Naive thymus-derived CD4-positive, alpha-beta T cell (primary cell): ENCODE measurements at regions not wholly inside any gene's neighbourhood (a gene's known extent, or its start where the extent isn't known, plus 50 kb on each side); places are given as distances from the start of the nearest gene placed in this dataset.

Experiments used
- ATAC-seq: fragments of 150-1000 bp; cut with Tn5 transposase; 2 replicates; pipeline ENCODE4 v1.10.0; 2021; ENCODE audit warnings: mild to moderate bottlenecking, moderate library complexity
- CTCF ChIA-PET: fragments of 350-600 bp; sonication (Branson Sonifier 250); formaldehyde crosslinking; loops from one replicate; lab custom pipeline; 2021; ENCODE audit warnings: antibody characterized with exemption; lab: Charles Lee
- POLR2A ChIA-PET: fragments of 350-600 bp; sonication (Branson Sonifier 250); formaldehyde crosslinking; loops from one replicate; lab custom pipeline; 2021; ENCODE audit warnings: antibody characterized with exemption, inconsistent platforms; lab: Charles Lee
- DNase-seq, 9 donors: peaks; one replicate each; pipeline versions ENCODE4 v3.0.0 to v3.0.0-alpha.2; 2020 to 2022; ENCODE audit warnings: mixed read lengths in 1 of 9
- H3K27ac ChIP-seq: one replicate; pipeline ENCODE4 v1.7.0; 2013; ENCODE audit warnings: mild to moderate bottlenecking, low read depth, low read length, moderate library complexity
- H3K27me3 ChIP-seq, 2 donors: one replicate each; pipeline ENCODE4 v1.7.0; 2013; ENCODE audit warnings: low read length in 2 of 2, mild to moderate bottlenecking in 2 of 2, moderate library complexity in 2 of 2; ENCODE audit not compliant: control insufficient read depth in 2 of 2, insufficient read depth in 2 of 2
- H3K36me3 ChIP-seq, 3 experiments: 1 replicate in 2 of 3; 2 replicates in 1 of 3; pipeline ENCODE4 v1.7.0; 2013; ENCODE audit warnings: low read length in 3 of 3, mild to moderate bottlenecking in 3 of 3, moderate library complexity in 1 of 3; ENCODE audit not compliant: insufficient read depth in 3 of 3, control insufficient read depth in 2 of 3
- H3K4me1 ChIP-seq, 2 donors: one replicate each; pipeline ENCODE4 v1.7.0; 2013; ENCODE audit warnings: low read length in 2 of 2, mild to moderate bottlenecking in 2 of 2, moderate library complexity in 1 of 2; ENCODE audit not compliant: control insufficient read depth in 2 of 2, insufficient read depth in 2 of 2
- H3K4me3 ChIP-seq: 2 replicates; pipeline ENCODE4 v1.7.0; 2013; ENCODE audit warnings: mild to moderate bottlenecking, low read length
- H3K9me3 ChIP-seq, 3 experiments: 1 replicate in 2 of 3; 2 replicates in 1 of 3; pipeline ENCODE4 v1.7.0; 2013; ENCODE audit warnings: low read length in 3 of 3; ENCODE audit not compliant: control insufficient read depth in 2 of 3
- H3K27ac Mint-ChIP-seq, 9 donors: one replicate each; pipeline ENCODE4 v1.8.0; 2020 to 2022; ENCODE audit warnings: mixed read lengths in 9 of 9, mild to moderate bottlenecking in 8 of 9, moderate library complexity in 5 of 9, inconsistent platforms in 2 of 9
- H3K27me3 Mint-ChIP-seq, 5 donors: one replicate each; pipeline ENCODE4 v1.8.0; 2021 to 2022; ENCODE audit warnings: mixed read lengths in 5 of 5, mild to moderate bottlenecking in 1 of 5
- H3K36me3 Mint-ChIP-seq, 5 donors: one replicate each; pipeline ENCODE4 v1.8.0; 2020 to 2022; ENCODE audit warnings: mixed read lengths in 5 of 5, mild to moderate bottlenecking in 3 of 5, inconsistent platforms in 1 of 5
- H3K4me1 Mint-ChIP-seq, 7 donors: one replicate each; pipeline ENCODE4 v1.8.0; 2020 to 2022; ENCODE audit warnings: mixed read lengths in 7 of 7, mild to moderate bottlenecking in 3 of 7, inconsistent platforms in 1 of 7
- H3K4me3 Mint-ChIP-seq, 10 donors: one replicate each; pipeline ENCODE4 v1.8.0; 2020 to 2022; ENCODE audit warnings: mild to moderate bottlenecking in 10 of 10, mixed read lengths in 10 of 10, moderate library complexity in 6 of 10, inconsistent platforms in 2 of 10
- H3K9me3 Mint-ChIP-seq, 11 donors: one replicate each; pipeline ENCODE4 v1.8.0; 2020 to 2022; ENCODE audit warnings: mixed read lengths in 11 of 11, mild to moderate bottlenecking in 4 of 11, inconsistent platforms in 1 of 11, moderate library complexity in 1 of 11
- intact Hi-C, 2 donors: fragments of 100-400 bp; cut with micrococcal nuclease; formaldehyde crosslinking; loops; one replicate each; pipeline ENCODE4 v1.15.1; 2023

DNA sequence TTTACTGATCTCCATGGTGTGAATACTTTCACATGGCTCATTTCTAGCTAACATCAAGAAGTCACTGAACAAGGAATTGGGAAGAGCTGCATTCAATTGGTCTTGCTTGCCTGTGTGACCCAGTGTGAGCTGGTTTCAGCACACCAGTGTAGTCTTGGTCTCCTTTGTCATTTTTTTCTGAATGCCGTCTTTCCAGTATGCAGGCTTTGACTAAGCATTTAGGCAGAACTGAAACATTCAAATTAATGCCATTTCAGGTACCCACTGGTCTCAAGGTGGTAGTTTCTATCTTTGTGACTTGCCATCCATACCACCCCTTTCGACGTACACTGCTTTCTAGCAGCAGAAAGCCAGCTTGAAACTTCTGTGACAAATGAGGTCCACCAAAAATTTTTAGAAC is 550.5 kb upstream of the BOD1L1 start:
- H3K9me3 ChIP-seq: no peaks in the 10 kb centered on the region
- DNase-seq: peak in 1 of 9 donors; percentile 5
- Mint-ChIP-seq H3K36me3 (peaks cover 0 to 5% (median 0%) of the 10 kb centered on the region in 5 donors), H3K4me1 (peaks cover 14 to 45% (median 37%) of the 10 kb centered on the region in 7 donors), H3K9me3 (peaks cover 0 to 5% (median 0%) of the 10 kb centered on the region in 11 donors), H3K27me3 (no peaks in the 10 kb centered on the region), H3K4me3 (peak overlapping the region; percentile 5 to 74 (median 57)), H3K27ac (peak overlapping the region; percentile 34 to 92 (median 79))
- peak overlapping the region; percentile 52 for H3K27ac ChIP-seq
- intact Hi-C loops: no loop called here
- CTCF ChIA-PET: interaction anchor here (0.5 kb wide), 1 partner anchor 853 kb away, joined by 3 read pairs; no protein-coding TSS in a partner anchor
- ATAC-seq: no peak
- H3K27me3 ChIP-seq: no peaks in the 10 kb centered on the region
- POLR2A ChIA-PET: interaction anchor here (0.6 kb wide), 1 partner anchor 10 kb away, joined by 3 read pairs; no protein-coding TSS in a partner anchor
- H3K4me1 ChIP-seq: peaks cover 0 to 16% of the 10 kb centered on the region in 2 donors
- no peaks in the 10 kb centered on the region for H3K36me3 ChIP-seq
- H3K4me3 ChIP-seq: no peak overlapping the region

DNA sequence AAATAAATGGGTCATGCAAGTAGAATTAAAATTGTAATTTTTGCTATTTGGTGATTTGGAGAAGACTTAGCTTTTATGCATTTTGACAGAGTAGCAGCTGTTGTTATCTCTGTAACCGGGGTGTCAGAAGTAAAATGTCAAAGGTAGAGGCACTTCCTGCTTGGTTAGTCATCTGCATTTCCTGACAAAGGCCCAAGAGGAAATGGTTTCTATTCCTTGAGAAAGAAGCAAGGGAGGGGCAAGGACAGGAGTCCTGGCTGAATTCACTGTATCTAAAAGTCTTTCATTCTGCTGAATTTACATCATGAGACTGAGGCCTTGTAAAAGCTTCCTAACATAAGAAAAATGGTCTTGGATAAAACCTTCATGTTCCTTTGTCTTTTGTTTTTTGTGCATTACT is 550.9 kb upstream of the BOD1L1 start:
- DNase-seq: peak in 5 of 9 donors; percentile 10 to 35 (median 13)
- H3K4me3 Mint-ChIP-seq: peak overlapping the region; percentile 5 to 74 (median 57)
- intact Hi-C loops: no loop called here
- POLR2A ChIA-PET: interaction anchor here (0.6 kb wide), 1 partner anchor 10 kb away, joined by 3 read pairs; no protein-coding TSS in a partner anchor
- Histone ChIP-seq H3K4me3 (no peak overlapping the region), H3K27ac (peak overlapping the region; percentile 52), H3K27me3 (no peaks in the 10 kb centered on the region), H3K4me1 (peaks cover 0 to 16% of the 10 kb centered on the region in 2 donors), H3K9me3 (no peaks in the 10 kb centered on the region), H3K36me3 (no peaks in the 10 kb centered on the region)
- H3K4me1 Mint-ChIP-seq: peaks cover 14 to 45% (median 37%) of the 10 kb centered on the region in 7 donors
- H3K9me3 Mint-ChIP-seq: peaks cover 0 to 5% (median 0%) of the 10 kb centered on the region in 11 donors
- no peaks in the 10 kb centered on the region for H3K27me3 Mint-ChIP-seq
- peak; percentile 42 for ATAC-seq
- H3K36me3 Mint-ChIP-seq: peaks cover 0 to 5% (median 0%) of the 10 kb centered on the region in 5 donors
- CTCF ChIA-PET: interaction anchor here (0.5 kb wide), 1 partner anchor 853 kb away, joined by 3 read pairs; no protein-coding TSS in a partner anchor
- H3K27ac Mint-ChIP-seq: peak overlapping the region; percentile 34 to 92 (median 79)

- DNase-seq (no peak), ATAC-seq (no peak)
- H3K4me3 ChIP-seq: no peak overlapping the region
- H3K4me1 Mint-ChIP-seq: peaks cover 16 to 45% (median 37%) of the 10 kb centered on the region in 7 donors
- POLR2A ChIA-PET: no interaction called here
- no peaks in the 10 kb centered on the region for H3K36me3 ChIP-seq
- H3K9me3 ChIP-seq: no peaks in the 10 kb centered on the region
- intact Hi-C loops: no loop called here
- peaks cover 0 to 5% (median 0%) of the 10 kb centered on the region in 5 donors for H3K36me3 Mint-ChIP-seq
- H3K4me3 Mint-ChIP-seq: no peak overlapping the region
- H3K27me3 ChIP-seq: no peaks in the 10 kb centered on the region
- CTCF ChIA-PET: no interaction called here
- H3K4me1 ChIP-seq: peaks cover 0 to 16% of the 10 kb centered on the region in 2 donors
- no peaks in the 10 kb centered on the region for H3K27me3 Mint-ChIP-seq
- no peak overlapping the region for H3K27ac ChIP-seq
- peaks cover 0 to 5% (median 0%) of the 10 kb centered on the region in 11 donors for H3K9me3 Mint-ChIP-seq
- H3K27ac Mint-ChIP-seq: peak overlapping the region in 2 of 9 donors; percentile 24 to 92
These were observed 552.6 kb upstream of the BOD1L1 start for GRCh38 chr4:14180166-14180565.

DNA sequence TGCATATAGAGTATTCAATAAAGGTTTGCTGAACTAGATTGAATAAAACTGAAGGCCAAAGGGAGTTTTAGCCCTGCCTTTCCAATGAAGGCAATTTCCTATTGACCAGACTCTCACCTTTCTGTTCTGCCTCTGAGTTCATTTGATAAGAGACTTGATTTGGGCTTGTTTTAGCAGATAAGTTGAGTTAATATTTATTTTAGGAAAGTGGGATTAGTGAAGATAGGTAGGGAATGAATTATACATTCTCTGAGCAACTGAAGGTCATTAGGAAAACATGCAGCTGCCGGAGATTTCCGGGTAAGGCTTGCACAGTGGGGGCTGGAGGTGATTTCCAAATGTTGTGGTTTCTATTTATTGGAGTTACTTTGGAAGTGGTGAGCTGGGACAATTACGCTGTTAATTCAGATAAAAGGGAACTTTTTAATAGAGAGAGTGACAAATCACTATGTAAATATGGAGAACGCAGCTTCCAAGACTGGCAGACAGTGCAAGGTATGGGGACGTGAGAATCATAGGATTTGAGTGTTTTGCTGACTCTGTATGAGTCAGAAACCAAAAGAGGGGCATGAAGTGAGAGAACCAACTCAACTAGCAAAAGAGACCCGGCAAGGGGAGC is 553.6 kb upstream of the BOD1L1 start:
- CTCF ChIA-PET: no interaction called here
- Histone ChIP-seq H3K36me3 (no peaks in the 10 kb centered on the region), H3K27ac (no peak overlapping the region), H3K4me3 (no peak overlapping the region), H3K9me3 (no peaks in the 10 kb centered on the region), H3K4me1 (peaks cover 0 to 16% of the 10 kb centered on the region in 2 donors), H3K27me3 (no peaks in the 10 kb centered on the region)
- intact Hi-C loops: no loop called here
- Mint-ChIP-seq H3K27ac (peak overlapping the region in 3 of 9 donors; percentile 7 to 12 (median 7)), H3K4me1 (peaks cover 16 to 45% (median 37%) of the 10 kb centered on the region in 7 donors), H3K36me3 (peaks cover 0 to 5% (median 0%) of the 10 kb centered on the region in 5 donors), H3K4me3 (no peak overlapping the region), H3K27me3 (no peaks in the 10 kb centered on the region), H3K9me3 (peaks cover 0 to 5% (median 0%) of the 10 kb centered on the region in 11 donors)
- POLR2A ChIA-PET: no interaction called here
- DNase-seq: no peak
- ATAC-seq: no peak

DNA sequence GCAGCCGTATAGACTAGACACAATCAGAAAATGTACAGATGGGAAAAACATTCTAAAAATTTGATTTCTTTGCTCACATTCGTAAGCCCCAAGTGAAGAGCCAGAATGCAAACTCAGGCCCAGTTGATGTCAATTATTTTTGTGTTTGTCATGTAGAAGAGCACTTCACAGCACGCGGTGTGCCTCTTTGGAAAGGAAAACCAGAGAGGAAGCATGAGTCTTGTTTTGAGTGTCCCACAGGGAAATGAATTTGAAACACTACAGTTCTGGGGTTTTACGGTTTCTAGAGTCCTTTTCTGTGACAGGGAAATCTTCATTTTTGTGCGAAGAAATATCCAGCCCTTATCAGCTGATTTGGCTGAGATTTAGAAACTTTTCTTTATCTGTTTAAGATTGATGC is 554.6 kb upstream of the BOD1L1 start:
- H3K9me3 Mint-ChIP-seq: peaks cover 0 to 5% (median 0%) of the 10 kb centered on the region in 11 donors
- H3K27ac Mint-ChIP-seq: no peak overlapping the region
- Histone ChIP-seq H3K27me3 (no peaks in the 10 kb centered on the region), H3K36me3 (no peaks in the 10 kb centered on the region), H3K4me3 (no peak overlapping the region), H3K27ac (no peak overlapping the region), H3K4me1 (peaks cover 0 to 11% of the 10 kb centered on the region in 2 donors), H3K9me3 (no peaks in the 10 kb centered on the region)
- H3K36me3 Mint-ChIP-seq: peaks cover 0 to 3% (median 0%) of the 10 kb centered on the region in 5 donors
- no peaks in the 10 kb centered on the region for H3K27me3 Mint-ChIP-seq
- CTCF ChIA-PET: no interaction called here
- DNase-seq: no peak
- H3K4me3 Mint-ChIP-seq: no peak overlapping the region
- intact Hi-C loops: no loop called here
- no peak for ATAC-seq
- H3K4me1 Mint-ChIP-seq: peaks cover 14 to 34% (median 27%) of the 10 kb centered on the region in 7 donors
- POLR2A ChIA-PET: no interaction called here

DNA sequence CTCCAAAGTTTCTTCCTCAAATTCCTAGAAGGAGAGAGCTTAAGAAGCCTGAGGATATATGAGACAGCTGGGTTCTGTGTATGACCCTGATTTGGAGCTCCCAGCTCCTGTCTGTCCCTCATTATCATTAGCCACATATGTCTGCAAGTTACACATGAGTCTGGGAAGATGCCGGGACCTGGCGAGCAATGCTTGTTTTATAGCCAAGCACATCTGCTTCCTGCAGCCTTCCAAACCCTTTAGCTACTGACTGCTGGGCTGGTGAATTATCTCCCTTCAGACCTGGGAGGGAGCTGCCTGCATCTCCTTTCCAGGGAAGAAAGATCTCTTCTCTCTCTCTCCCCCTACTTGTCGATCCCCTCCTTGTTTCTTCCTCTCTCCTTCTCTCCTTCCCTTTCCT is 556.7 kb upstream of the BOD1L1 start:
- POLR2A ChIA-PET: no interaction called here
- no peaks in the 10 kb centered on the region for H3K9me3 ChIP-seq
- peaks cover under 1 to 13% (median 6%) of the 10 kb centered on the region in 7 donors for H3K4me1 Mint-ChIP-seq
- H3K36me3 Mint-ChIP-seq: no peaks in the 10 kb centered on the region
- H3K36me3 ChIP-seq: no peaks in the 10 kb centered on the region
- no peaks in the 10 kb centered on the region for H3K4me1 ChIP-seq
- H3K9me3 Mint-ChIP-seq: peaks cover 0 to 5% (median 0%) of the 10 kb centered on the region in 11 donors
- no peak overlapping the region for H3K27ac ChIP-seq
- intact Hi-C loops: no loop called here
- CTCF ChIA-PET: no interaction called here
- ATAC-seq: no peak
- H3K4me3 Mint-ChIP-seq: no peak overlapping the region
- peak overlapping the region in 1 of 9 donors; percentile 2 for H3K27ac Mint-ChIP-seq
- no peak for DNase-seq
- H3K27me3 ChIP-seq: no peaks in the 10 kb centered on the region
- H3K27me3 Mint-ChIP-seq: no peaks in the 10 kb centered on the region
- H3K4me3 ChIP-seq: no peak overlapping the region
